K562 (cell line): ENCODE measurements at regions not wholly inside any gene's neighbourhood (a gene's known extent, or its start where the extent isn't known, plus 50 kb on each side); places are given as distances from the start of the nearest gene placed in this dataset.

Experiments
- CBX1 ChIP-seq: sonication (generic); IDR thresholded peaks from 2 replicates; pipeline ENCODE4 v1.6.1; 2016; ENCODE audit warnings: antibody characterized with exemption, low read depth, mild to moderate bottlenecking
- CREBBP ChIP-seq: IDR thresholded peaks from one replicate; pipeline ENCODE4 v1.6.1; 2012; ENCODE audit warnings: low read depth, mild to moderate bottlenecking, control low read depth, inconsistent platforms, low read length
- FOXJ2 ChIP-seq: fragments of 200-800 bp; sonication (Bioruptor generic); IDR thresholded peaks from 2 replicates; pipeline ENCODE4 v1.6.1; 2016; ENCODE audit warnings: missing genetic modification characterization, missing compliant biosample characterization
- RBM39 ChIP-seq: fragments of 200-400 bp; formaldehyde crosslinking; optimal IDR thresholded peaks from 2 replicates; pipeline ENCODE3; 2018; ENCODE audit warnings: low read depth, low read length
- RFX1 ChIP-seq: fragments of 450-650 bp; IDR thresholded peaks from 2 replicates; pipeline ENCODE4 v1.6.1; 2016; ENCODE audit warnings: mild to moderate bottlenecking, moderate library complexity
- ZKSCAN3 ChIP-seq: fragments of 250-450 bp; sonication (Bioruptor Pico); IDR thresholded peaks from 2 replicates; pipeline ENCODE4 v1.4.0; 2020
- ZNF165 ChIP-seq: fragments of 250-450 bp; sonication (Bioruptor Pico); IDR thresholded peaks from 2 replicates; pipeline ENCODE4 v1.4.0; 2020; ENCODE audit warnings: borderline replicate concordance
- ZNF347 ChIP-seq: fragments of 450-650 bp; formaldehyde crosslinking; IDR thresholded peaks from 2 replicates; pipeline ENCODE4 v1.4.0; 2020; ENCODE audit warnings: low read depth, mild to moderate bottlenecking, moderate library complexity
- TF ChIP-seq, protein P1 (sequence below): sonication (generic); formaldehyde crosslinking; IDR thresholded peaks from 2 replicates; pipeline ENCODE4 v1.8.0; 2023; ENCODE audit warnings: mild to moderate bottlenecking, missing genetic modification reagents
- TF ChIP-seq, protein P2 (sequence below): fragments of 450-650 bp; IDR thresholded peaks from 2 replicates; pipeline ENCODE4 v1.6.1; 2018; ENCODE audit warnings: mild to moderate bottlenecking, low read depth; ENCODE audit not compliant: partially characterized antibody
- TF ChIP-seq, protein P3 (sequence below), 2 experiments: fragments of 450-650 bp; formaldehyde crosslinking in 1 of 2; IDR thresholded peaks; 2 replicates each; pipeline versions ENCODE4 v1.4.0 to v1.6.1; 2014 to 2020; ENCODE audit warnings: mild to moderate bottlenecking in 2 of 2, borderline replicate concordance in 1 of 2, low read depth in 1 of 2
- TF ChIP-seq, protein P4 (sequence below): fragments of 450-650 bp; formaldehyde crosslinking; IDR thresholded peaks from 2 replicates; pipeline ENCODE4 v1.4.0; 2022; ENCODE audit warnings: missing genetic modification characterization

DNA sequence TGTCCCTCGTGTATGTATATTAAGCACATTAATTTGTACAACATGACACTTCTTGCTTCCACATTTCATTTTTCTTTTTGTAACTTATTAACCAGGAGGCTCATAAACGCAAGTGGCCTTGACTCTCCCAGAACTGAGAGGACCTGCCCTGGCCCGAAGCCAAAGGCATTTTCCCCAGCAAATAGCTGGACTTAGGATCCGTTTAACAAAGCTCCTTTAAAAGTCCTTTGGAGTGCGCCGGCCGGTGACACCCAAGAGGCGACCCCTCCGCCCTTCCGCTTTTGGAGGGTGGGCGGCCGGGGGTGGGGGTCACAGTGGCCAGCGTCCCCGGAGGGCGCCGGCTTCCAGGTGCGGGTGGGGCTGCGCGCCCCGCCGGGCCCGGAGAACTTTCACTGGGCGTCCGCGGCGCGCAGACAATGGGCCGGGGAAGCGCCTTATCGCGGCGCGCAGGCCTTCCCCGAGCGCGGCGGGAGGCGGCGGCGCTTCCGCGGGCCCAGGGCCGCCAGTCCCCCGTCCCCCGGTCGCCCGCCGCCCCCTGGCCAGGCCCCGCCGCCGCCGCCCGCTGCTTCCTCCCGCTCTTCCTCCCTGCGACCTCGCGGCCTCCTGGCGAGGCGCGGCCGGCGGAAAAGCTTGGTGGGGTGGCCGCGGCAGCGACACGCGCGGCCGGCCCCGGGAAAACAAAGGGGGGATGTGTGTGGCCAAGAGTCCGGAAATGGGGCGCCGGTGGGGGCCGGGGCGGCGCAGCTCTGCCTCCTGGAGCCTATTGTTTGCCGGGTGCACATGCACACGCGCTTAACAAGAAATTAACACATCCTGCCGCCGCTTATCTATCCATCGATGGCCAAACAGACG lies 613.4 kb downstream of the MCTP2 start (continued):
- TF ChIP-seq, protein P1, sequence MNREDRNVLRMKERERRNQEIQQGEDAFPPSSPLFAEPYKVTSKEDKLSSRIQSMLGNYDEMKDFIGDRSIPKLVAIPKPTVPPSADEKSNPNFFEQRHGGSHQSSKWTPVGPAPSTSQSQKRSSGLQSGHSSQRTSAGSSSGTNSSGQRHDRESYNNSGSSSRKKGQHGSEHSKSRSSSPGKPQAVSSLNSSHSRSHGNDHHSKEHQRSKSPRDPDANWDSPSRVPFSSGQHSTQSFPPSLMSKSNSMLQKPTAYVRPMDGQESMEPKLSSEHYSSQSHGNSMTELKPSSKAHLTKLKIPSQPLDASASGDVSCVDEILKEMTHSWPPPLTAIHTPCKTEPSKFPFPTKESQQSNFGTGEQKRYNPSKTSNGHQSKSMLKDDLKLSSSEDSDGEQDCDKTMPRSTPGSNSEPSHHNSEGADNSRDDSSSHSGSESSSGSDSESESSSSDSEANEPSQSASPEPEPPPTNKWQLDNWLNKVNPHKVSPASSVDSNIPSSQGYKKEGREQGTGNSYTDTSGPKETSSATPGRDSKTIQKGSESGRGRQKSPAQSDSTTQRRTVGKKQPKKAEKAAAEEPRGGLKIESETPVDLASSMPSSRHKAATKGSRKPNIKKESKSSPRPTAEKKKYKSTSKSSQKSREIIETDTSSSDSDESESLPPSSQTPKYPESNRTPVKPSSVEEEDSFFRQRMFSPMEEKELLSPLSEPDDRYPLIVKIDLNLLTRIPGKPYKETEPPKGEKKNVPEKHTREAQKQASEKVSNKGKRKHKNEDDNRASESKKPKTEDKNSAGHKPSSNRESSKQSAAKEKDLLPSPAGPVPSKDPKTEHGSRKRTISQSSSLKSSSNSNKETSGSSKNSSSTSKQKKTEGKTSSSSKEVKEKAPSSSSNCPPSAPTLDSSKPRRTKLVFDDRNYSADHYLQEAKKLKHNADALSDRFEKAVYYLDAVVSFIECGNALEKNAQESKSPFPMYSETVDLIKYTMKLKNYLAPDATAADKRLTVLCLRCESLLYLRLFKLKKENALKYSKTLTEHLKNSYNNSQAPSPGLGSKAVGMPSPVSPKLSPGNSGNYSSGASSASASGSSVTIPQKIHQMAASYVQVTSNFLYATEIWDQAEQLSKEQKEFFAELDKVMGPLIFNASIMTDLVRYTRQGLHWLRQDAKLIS (CRISPR knock-in tag), result peak; percentile 78
- TF ChIP-seq CREBBP (no peak), ZNF165 (CRISPR knock-in tag) (no peak), ZNF347 (no peak), ZKSCAN3 (no peak), RFX1 (no peak), FOXJ2 (tag) (no peak), CBX1 (peak; percentile 84; the same call in 1 of the 2 replicates), RBM39 (no peak)
- TF ChIP-seq, protein P2, sequence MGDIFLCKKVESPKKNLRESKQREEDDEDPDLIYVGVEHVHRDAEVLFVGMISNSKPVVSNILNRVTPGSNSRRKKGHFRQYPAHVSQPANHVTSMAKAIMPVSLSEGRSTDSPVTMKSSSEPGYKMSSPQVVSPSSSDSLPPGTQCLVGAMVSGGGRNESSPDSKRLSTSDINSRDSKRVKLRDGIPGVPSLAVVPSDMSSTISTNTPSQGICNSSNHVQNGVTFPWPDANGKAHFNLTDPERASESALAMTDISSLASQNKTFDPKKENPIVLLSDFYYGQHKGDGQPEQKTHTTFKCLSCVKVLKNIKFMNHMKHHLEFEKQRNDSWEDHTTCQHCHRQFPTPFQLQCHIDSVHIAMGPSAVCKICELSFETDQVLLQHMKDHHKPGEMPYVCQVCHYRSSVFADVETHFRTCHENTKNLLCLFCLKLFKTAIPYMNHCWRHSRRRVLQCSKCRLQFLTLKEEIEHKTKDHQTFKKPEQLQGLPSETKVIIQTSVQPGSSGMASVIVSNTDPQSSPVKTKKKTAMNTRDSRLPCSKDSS, result no peak
- TF ChIP-seq, protein P3, sequence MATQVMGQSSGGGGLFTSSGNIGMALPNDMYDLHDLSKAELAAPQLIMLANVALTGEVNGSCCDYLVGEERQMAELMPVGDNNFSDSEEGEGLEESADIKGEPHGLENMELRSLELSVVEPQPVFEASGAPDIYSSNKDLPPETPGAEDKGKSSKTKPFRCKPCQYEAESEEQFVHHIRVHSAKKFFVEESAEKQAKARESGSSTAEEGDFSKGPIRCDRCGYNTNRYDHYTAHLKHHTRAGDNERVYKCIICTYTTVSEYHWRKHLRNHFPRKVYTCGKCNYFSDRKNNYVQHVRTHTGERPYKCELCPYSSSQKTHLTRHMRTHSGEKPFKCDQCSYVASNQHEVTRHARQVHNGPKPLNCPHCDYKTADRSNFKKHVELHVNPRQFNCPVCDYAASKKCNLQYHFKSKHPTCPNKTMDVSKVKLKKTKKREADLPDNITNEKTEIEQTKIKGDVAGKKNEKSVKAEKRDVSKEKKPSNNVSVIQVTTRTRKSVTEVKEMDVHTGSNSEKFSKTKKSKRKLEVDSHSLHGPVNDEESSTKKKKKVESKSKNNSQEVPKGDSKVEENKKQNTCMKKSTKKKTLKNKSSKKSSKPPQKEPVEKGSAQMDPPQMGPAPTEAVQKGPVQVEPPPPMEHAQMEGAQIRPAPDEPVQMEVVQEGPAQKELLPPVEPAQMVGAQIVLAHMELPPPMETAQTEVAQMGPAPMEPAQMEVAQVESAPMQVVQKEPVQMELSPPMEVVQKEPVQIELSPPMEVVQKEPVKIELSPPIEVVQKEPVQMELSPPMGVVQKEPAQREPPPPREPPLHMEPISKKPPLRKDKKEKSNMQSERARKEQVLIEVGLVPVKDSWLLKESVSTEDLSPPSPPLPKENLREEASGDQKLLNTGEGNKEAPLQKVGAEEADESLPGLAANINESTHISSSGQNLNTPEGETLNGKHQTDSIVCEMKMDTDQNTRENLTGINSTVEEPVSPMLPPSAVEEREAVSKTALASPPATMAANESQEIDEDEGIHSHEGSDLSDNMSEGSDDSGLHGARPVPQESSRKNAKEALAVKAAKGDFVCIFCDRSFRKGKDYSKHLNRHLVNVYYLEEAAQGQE (IDR thresholded peaks at IDR 0.05; ENCODE audit: borderline replicate concordance), result no peak
- TF ChIP-seq, protein P3 (CRISPR knock-in tag; IDR thresholded peaks at IDR 0.05; ENCODE audit: low read depth), result no peak
- TF ChIP-seq, protein P4, sequence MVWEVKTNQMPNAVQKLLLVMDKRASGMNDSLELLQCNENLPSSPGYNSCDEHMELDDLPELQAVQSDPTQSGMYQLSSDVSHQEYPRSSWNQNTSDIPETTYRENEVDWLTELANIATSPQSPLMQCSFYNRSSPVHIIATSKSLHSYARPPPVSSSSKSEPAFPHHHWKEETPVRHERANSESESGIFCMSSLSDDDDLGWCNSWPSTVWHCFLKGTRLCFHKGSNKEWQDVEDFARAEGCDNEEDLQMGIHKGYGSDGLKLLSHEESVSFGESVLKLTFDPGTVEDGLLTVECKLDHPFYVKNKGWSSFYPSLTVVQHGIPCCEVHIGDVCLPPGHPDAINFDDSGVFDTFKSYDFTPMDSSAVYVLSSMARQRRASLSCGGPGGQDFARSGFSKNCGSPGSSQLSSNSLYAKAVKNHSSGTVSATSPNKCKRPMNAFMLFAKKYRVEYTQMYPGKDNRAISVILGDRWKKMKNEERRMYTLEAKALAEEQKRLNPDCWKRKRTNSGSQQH (CRISPR knock-in tag), result no peak
